HCT116 (cell line): ENCODE measurements at regions not wholly inside any gene's neighbourhood (a gene's known extent, or its start where the extent isn't known, plus 50 kb on each side); places are given as distances from the start of the nearest gene placed in this dataset.

Source experiments
- ATAC-seq: fragments of 200-7000 bp; cut with Tn5 transposase; 2 replicates; pipeline ENCODE4 v1.9.1; 2020; ENCODE audit warnings: mild to moderate bottlenecking, moderate library complexity
- BruUV-seq: library from RNA; stranded (reverse); fragments of 400-500 nt; replicated peaks from 2 replicates; lab custom pipeline; 2021; lab: Mats Ljungman, UMichigan
- CTCF ChIA-PET: fragments of 300-600 bp; sonication (Branson Sonifier 250); formaldehyde crosslinking; loops from one replicate; lab custom pipeline; 2021; ENCODE audit warnings: antibody characterized with exemption; lab: Charles Lee
- POLR2A ChIA-PET: fragments of 300-600, 350-600 bp; sonication (Branson Sonifier 250); formaldehyde crosslinking; loops from one replicate; lab custom pipeline; 2021; ENCODE audit warnings: antibody characterized with exemption; lab: Charles Lee
- RAD21 ChIA-PET, 2 experiments: fragments of 300-600 bp; sonication (Branson Sonifier 250); formaldehyde crosslinking; loops; one replicate each; lab custom pipeline; 2023; ENCODE audit warnings: low total read pairs in 2 of 2; ENCODE audit not compliant: uncharacterized antibody in 2 of 2, unreplicated experiment in 2 of 2, low non-redundant PET in 1 of 2; lab: Charles Lee
- DNase-seq: peaks from one replicate; pipeline ENCODE4 v3.0.0-alpha.2; 2010; ENCODE audit warnings: low read depth, low spot score
- H2AFZ ChIP-seq: fragments of 200-600 bp; shearing (Covaris generic), sonication (generic); 2 replicates; pipeline ENCODE4 v1.6.1; 2017; ENCODE audit warnings: low read depth, mixed run types, mixed read lengths, antibody characterized with exemption, low read length; ENCODE audit not compliant: poor library complexity, severe bottlenecking
- H3K27ac ChIP-seq: 2 replicates; pipeline ENCODE4 v1.5.1; 2012; ENCODE audit warnings: low read depth, low read length
- H3K27me3 ChIP-seq: fragments of 200-600 bp; sonication (generic); 2 replicates; pipeline ENCODE4 v1.6.1; 2016; ENCODE audit warnings: mixed run types, low read length, mixed read lengths; ENCODE audit not compliant: insufficient read depth
- H3K36me3 ChIP-seq, 2 experiments: fragments of 200-500 bp in 1 of 2; fragments of 200-600 bp in 1 of 2; sonication (Bioruptor generic) in 1 of 2; sonication (generic) in 1 of 2; 2 replicates each; pipeline versions ENCODE4 v1.5.1 to v1.6.1; 2014 to 2016; ENCODE audit warnings: low read length in 2 of 2, inconsistent platforms in 1 of 2, mixed read lengths in 1 of 2, mixed run types in 1 of 2; ENCODE audit not compliant: insufficient read depth in 2 of 2, control insufficient read depth in 1 of 2
- H3K4me1 ChIP-seq, 2 experiments: fragments of 200-600 bp in 1 of 2; sonication (generic) in 1 of 2; 2 replicates each; pipeline versions ENCODE4 v1.5.1 to v1.6.1; 2012 to 2017; ENCODE audit warnings: low read length in 2 of 2, inconsistent platforms in 1 of 2, mild to moderate bottlenecking in 1 of 2, mixed read lengths in 1 of 2, mixed run types in 1 of 2, moderate library complexity in 1 of 2; ENCODE audit not compliant: insufficient read depth in 2 of 2, control insufficient read depth in 1 of 2
- H3K4me2 ChIP-seq: fragments of 200-600 bp; sonication (generic); 2 replicates; pipeline ENCODE4 v1.6.1; 2017; ENCODE audit warnings: mixed run types, low read length, mixed read lengths
- H3K4me3 ChIP-seq, 2 experiments: fragments of 200-600 bp in 1 of 2; sonication (generic) in 1 of 2; replicated peaks in 1 of 2; 2 replicates each; pipeline ENCODE4 v1.5.1; 2011 to 2016; ENCODE audit warnings: low read length in 2 of 2, control low read depth in 1 of 2, low read depth in 1 of 2, mild to moderate bottlenecking in 1 of 2, mixed read lengths in 1 of 2, mixed run types in 1 of 2
- H3K79me2 ChIP-seq: fragments of 200-600 bp; sonication (generic); 2 replicates; pipeline ENCODE4 v1.6.1; 2017; ENCODE audit warnings: mild to moderate bottlenecking, mixed run types, low read length, moderate library complexity, mixed read lengths; ENCODE audit not compliant: insufficient read depth
- H3K9ac ChIP-seq: fragments of 200-600 bp; sonication (generic); 2 replicates; pipeline ENCODE4 v1.6.1; 2016; ENCODE audit warnings: low read length, mixed read lengths
- H3K9me2 ChIP-seq: fragments of 200-600 bp; sonication (generic), shearing (Covaris generic); 2 replicates; pipeline ENCODE4 v1.6.1; 2017; ENCODE audit warnings: mixed run types, mild to moderate bottlenecking, moderate library complexity; ENCODE audit not compliant: insufficient read depth
- H3K9me3 ChIP-seq, 2 experiments: fragments of 200-500 bp in 1 of 2; fragments of 200-600 bp in 1 of 2; sonication (Bioruptor generic) in 1 of 2; sonication (generic) in 1 of 2; 2 replicates each; pipeline ENCODE4 v1.6.1; 2014 to 2017; ENCODE audit warnings: low read length in 2 of 2, mixed read lengths in 2 of 2, inconsistent platforms in 1 of 2, low read depth in 1 of 2, mild to moderate bottlenecking in 1 of 2, mixed run types in 1 of 2, moderate library complexity in 1 of 2; ENCODE audit not compliant: control insufficient read depth in 1 of 2, insufficient read depth in 1 of 2
- H4K20me1 ChIP-seq: fragments of 200-600 bp; sonication (generic), shearing (Covaris generic); 2 replicates; pipeline ENCODE4 v1.6.1; 2017; ENCODE audit warnings: mixed run types, mild to moderate bottlenecking, moderate library complexity; ENCODE audit not compliant: insufficient read depth
- CBX3 ChIP-seq: IDR thresholded peaks from 2 replicates; pipeline ENCODE4 v1.6.1; 2012; ENCODE audit warnings: low read depth
- ELF1 ChIP-seq: IDR thresholded peaks from 2 replicates; pipeline ENCODE4 v1.6.1; 2012; ENCODE audit warnings: low read depth, borderline replicate concordance
- EZH2 ChIP-seq: fragments of 200-600 bp; sonication (generic); IDR thresholded peaks from 2 replicates; pipeline ENCODE4 v1.6.1; 2017; ENCODE audit warnings: antibody characterized with exemption, mixed run types
- SP1 ChIP-seq: IDR thresholded peaks from 2 replicates; pipeline ENCODE4 v1.6.1; 2012; ENCODE audit warnings: low read depth
- ZFX ChIP-seq: fragments of 450-650 bp; IDR thresholded peaks from 2 replicates; pipeline ENCODE4 v1.6.1; 2017
- intact Hi-C: fragments of 100-400 bp; cut with micrococcal nuclease; formaldehyde crosslinking; loops from 2 replicates; pipeline ENCODE4 v1.10.0; 2022
- TF ChIP-seq, protein P1 (sequence below): IDR thresholded peaks from 2 replicates; pipeline ENCODE4 v1.6.1; 2012
- TF ChIP-seq, protein P2 (sequence below), 3 experiments: fragments of 200-600 bp in 1 of 3; sonication (generic) in 1 of 3; IDR thresholded peaks in 2 of 3; conservative IDR thresholded peaks in 1 of 3; 2 replicates each; pipeline ENCODE4 v1.5.1; 2012 to 2017; ENCODE audit warnings: low read depth in 2 of 3, low read length in 2 of 3, antibody characterized with exemption in 1 of 3, borderline replicate concordance in 1 of 3, control low read depth in 1 of 3, mild to moderate bottlenecking in 1 of 3, mixed read lengths in 1 of 3, mixed run types in 1 of 3, moderate library complexity in 1 of 3; ENCODE audit not compliant: insufficient read depth in 1 of 3

GRCh38 chr18:62637403-62637802 is 77.9 kb upstream of the PHLPP1 start:
- ATAC-seq, result no peak
- CTCF ChIA-PET, result interaction anchor here (0.9 to 1.7 kb wide), 3 partner anchors 8 to 207 kb away, joined by 3 to 7 read pairs (median 3); no protein-coding TSS in a partner anchor

More at GRCh38 chr18:62637403-62637802, 77.9 kb upstream of the PHLPP1 start:
- Histone ChIP-seq H3K79me2 (no peaks in the 10 kb centered on the region), H3K4me1 (peaks cover 6 to 12% of the 10 kb centered on the region in 2 experiments; a peak in 3 of 4 replicates), H3K9me2 (no peaks in the 10 kb centered on the region), H4K20me1 (no peaks in the 10 kb centered on the region), H3K9ac (no peak overlapping the region), H2AFZ (no peak overlapping the region), H3K4me2 (no peak overlapping the region), H3K27me3 (no peaks in the 10 kb centered on the region), H3K27ac (no peak overlapping the region), H3K4me3 (no peak overlapping the region), H3K36me3 (no peaks in the 10 kb centered on the region), H3K9me3 (no peaks in the 10 kb centered on the region)
- RAD21 ChIA-PET, result interaction anchor here in 1 of 2 experiments (1.1 kb wide), 1 partner anchor 343 kb away, joined by 3 read pairs; no protein-coding TSS in a partner anchor
- intact Hi-C loops, result no loop called here
- BruUV-seq, result no TSS peak
- POLR2A ChIA-PET, result no interaction called here
- DNase-seq, result no peak
- TF ChIP-seq, protein P1, sequence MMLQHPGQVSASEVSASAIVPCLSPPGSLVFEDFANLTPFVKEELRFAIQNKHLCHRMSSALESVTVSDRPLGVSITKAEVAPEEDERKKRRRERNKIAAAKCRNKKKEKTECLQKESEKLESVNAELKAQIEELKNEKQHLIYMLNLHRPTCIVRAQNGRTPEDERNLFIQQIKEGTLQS, result no peak
- TF ChIP-seq ZFX, result no peak
- TF ChIP-seq, protein P2, sequence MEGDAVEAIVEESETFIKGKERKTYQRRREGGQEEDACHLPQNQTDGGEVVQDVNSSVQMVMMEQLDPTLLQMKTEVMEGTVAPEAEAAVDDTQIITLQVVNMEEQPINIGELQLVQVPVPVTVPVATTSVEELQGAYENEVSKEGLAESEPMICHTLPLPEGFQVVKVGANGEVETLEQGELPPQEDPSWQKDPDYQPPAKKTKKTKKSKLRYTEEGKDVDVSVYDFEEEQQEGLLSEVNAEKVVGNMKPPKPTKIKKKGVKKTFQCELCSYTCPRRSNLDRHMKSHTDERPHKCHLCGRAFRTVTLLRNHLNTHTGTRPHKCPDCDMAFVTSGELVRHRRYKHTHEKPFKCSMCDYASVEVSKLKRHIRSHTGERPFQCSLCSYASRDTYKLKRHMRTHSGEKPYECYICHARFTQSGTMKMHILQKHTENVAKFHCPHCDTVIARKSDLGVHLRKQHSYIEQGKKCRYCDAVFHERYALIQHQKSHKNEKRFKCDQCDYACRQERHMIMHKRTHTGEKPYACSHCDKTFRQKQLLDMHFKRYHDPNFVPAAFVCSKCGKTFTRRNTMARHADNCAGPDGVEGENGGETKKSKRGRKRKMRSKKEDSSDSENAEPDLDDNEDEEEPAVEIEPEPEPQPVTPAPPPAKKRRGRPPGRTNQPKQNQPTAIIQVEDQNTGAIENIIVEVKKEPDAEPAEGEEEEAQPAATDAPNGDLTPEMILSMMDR (IDR thresholded peaks at IDR 0.05 in 2 of 3, conservative IDR thresholded peaks at IDR 0.05 in 1 of 3; ENCODE audit: borderline replicate concordance in 1 of 3, insufficient read depth in 1 of 3, low read depth in 2 of 3, low read length in 2 of 3), result no peak
- TF ChIP-seq SP1, result no peak
- no peak for TF ChIP-seq EZH2
- no peak for TF ChIP-seq CBX3
- no peak for TF ChIP-seq ELF1
